GM20431 (cell line): ENCODE measurements at regions not wholly inside any gene's neighbourhood (a gene's known extent, or its start where the extent isn't known, plus 50 kb on each side); places are given as distances from the start of the nearest gene placed in this dataset.
"Not testable (repeated sequence)": the region's sequence is repeated elsewhere in the genome, so short reads cannot be mapped to it uniquely, and the experiment has no call there.

Experiments used
- in situ Hi-C: fragments of 300-500 bp; cut with MseI, MboI; formaldehyde crosslinking; loops from one replicate; pipeline ENCODE4 v1.15.0; 2020; ENCODE audit warnings: low sequenced_read_pairs; ENCODE audit not compliant: unreplicated experiment

DNA sequence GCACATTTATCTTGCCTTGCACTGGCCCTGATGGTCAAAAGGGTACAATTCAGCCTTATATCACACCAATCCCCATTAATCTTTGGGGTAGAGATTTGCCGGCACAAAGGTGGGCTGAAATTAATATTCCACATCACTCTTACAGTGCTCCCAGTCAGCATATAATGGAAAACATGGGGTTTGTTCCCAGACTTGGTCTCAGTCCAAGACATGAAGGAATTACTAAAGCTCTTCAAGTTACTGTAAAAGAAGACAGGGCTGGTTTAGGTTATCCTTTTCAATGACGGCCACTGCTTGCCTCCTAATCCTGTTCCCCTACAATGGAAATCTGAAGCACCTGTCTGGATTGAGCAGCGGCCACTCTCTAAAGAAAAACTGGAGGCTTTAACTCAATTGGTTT, 160.7 kb downstream of the IER5 start:
- in situ Hi-C loops, result no loop called here

- in situ Hi-C loops, result no loop called here
These were observed 161.5 kb downstream of the IER5 start for GRCh38 chr1:181250038-181250437.

DNA sequence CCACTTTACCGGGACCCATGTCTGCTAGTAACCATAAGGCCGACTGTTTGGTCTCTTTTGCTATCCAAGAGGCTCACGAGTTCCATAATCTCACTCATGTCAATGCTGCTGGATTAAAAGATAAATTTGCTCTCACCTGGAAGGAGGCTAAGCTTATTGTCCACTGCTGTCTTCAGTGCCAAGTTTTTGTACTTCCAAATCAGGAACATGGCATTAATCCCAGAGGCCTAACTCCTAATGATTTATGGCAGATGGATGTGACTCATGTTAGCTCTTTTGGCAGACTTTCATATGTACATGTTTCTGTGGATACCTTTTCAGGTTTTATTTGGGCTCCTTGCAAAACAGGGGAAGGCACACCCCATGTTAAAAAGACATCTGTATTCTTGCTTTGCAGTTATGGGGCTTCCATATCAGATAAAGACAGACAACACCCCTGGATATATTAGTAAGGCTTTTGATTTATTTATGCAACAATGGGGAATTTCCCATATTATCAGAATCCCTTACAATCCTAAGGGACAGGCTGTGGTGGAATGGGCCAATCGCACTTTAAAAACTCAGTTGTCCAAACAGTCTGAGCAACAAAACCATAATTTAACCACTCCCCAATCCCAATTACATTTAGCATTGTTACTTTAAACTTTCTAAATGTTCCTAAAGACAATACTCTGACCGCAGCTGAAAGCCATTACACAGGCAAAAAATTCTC, 162.7 kb downstream of the IER5 start:
- in situ Hi-C loops, result no loop called here

DNA sequence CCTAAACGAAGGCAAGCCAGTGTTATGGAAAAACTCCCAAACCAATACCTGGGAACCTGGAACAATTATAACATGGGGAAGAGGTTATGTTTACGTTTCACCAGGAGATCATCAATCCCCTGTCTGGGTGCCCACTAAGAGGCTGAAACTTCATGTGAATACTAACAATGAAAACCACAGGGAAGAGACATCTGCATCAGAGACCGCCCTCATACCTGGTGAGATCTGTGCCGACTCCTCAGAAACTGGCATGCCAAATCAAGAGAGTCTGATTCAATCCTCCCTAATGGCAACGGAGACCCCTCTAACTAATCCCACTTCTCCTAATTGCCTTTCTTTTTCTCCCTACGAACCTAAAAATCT, 163.2 kb downstream of the IER5 start:
- in situ Hi-C loops, result no loop called here

DNA sequence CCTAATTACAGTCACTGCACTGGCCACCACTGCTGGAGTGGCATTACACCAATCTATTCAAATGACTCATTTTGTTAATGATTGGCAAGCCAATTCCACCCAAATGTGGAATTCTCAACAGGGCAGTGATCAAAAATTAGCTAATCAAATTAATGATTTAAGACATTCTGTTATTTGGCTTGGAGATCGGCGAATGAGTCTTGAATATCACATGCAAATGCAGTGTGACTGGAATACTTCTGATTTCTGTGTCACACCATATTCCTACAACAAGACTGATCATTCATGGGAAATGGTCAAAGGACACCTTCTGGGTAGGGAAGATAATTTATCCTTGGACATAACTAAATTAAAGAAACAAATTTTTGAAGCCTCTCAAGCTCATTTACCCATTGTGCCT, 165.1 kb downstream of the IER5 start:
- in situ Hi-C loops, result not testable (repeated sequence)

GRCh38 chr1:181255270-181255929, 166.9 kb downstream of the IER5 start:
- in situ Hi-C loops, result no loop called here

GRCh38 chr1:181257117-181257516, 168.6 kb downstream of the IER5 start:
- in situ Hi-C loops, result no loop called here

- in situ Hi-C loops, result no loop called here
These were observed 170.7 kb downstream of the IER5 start for GRCh38 chr1:181259026-181259745.

- in situ Hi-C loops, result no loop called here
These were observed 171.8 kb downstream of the IER5 start for GRCh38 chr1:181260271-181260670.

- in situ Hi-C loops, result no loop called here
These were observed 172.5 kb downstream of the IER5 start for GRCh38 chr1:181260994-181261393.

GRCh38 chr1:181262069-181262468, 173.6 kb downstream of the IER5 start:
- in situ Hi-C loops, result no loop called here

- in situ Hi-C loops, result no loop called here
These were observed 174.9 kb downstream of the IER5 start for GRCh38 chr1:181263444-181263843.

- in situ Hi-C loops, result no loop called here
These were observed 176.3 kb downstream of the IER5 start for GRCh38 chr1:181264821-181265220.

GRCh38 chr1:181284978-181285377, 196.5 kb downstream of the IER5 start:
- in situ Hi-C loops, result no loop called here

DNA sequence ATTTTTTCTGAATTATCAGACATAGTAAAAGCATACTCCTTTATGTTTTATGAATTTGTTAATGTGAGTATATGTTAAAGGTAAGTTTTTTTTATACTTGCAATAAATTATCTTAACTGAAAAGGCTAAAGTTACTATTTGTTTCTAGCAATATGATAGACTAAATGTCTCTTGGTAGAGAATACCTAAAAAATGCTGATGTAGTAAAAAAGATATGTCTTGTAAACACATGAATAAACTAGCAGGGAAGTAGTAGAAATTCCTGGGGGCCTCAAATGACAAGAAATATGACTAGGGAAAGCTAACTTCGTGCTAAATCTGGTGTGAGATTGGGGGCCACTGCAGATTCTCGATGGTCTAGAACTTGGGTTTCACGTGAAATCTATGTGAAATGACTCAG, 188.1 kb upstream of the CACNA1E start:
- in situ Hi-C loops, result no loop called here

- in situ Hi-C loops, result no loop called here
These were observed 187.1 kb upstream of the CACNA1E start for GRCh38 chr1:181296180-181296579.

- in situ Hi-C loops, result no loop called here
These were observed 175.2 kb upstream of the CACNA1E start for GRCh38 chr1:181308098-181308497.

GRCh38 chr1:181310560-181310959, 172.8 kb upstream of the CACNA1E start:
- in situ Hi-C loops, result no loop called here

- in situ Hi-C loops, result no loop called here
These were observed 170.4 kb upstream of the CACNA1E start for GRCh38 chr1:181312946-181313345.

DNA sequence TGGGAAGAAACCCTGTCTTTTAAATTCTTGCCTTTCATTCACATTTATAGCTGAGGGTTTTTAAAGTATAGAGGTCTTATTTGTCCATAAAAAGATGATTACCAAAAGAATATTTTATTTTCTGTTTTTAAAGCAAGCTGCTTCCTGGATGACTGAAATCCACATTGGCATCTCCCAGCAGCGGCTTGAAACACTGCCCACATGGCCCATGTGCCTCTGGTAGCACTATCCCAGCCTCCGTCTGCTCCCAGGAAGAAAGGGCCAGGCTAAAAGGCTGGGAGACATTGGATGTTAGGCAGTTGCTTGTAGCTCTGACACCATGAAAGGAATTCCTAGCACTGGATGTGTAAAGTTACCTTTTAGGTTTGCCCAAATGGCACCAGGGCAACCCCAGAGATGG, 169.9 kb upstream of the CACNA1E start:
- in situ Hi-C loops, result no loop called here

- in situ Hi-C loops, result no loop called here
These were observed 169.3 kb upstream of the CACNA1E start for GRCh38 chr1:181314010-181314409.
